Lower leg skin (tissue), 4 donors: ENCODE measurements at regions not wholly inside any gene's neighbourhood (a gene's known extent, or its start where the extent isn't known, plus 50 kb on each side); places are given as distances from the start of the nearest gene placed in this dataset.
"Not testable (repeated sequence)": the region's sequence is repeated elsewhere in the genome, so short reads cannot be mapped to it uniquely, and the experiment has no call there.

Experiments
- DNase-seq, 2 donors: peaks; one replicate each; pipeline ENCODE4 v3.0.0-alpha.2; 2019; ENCODE audit warnings: low spot score in 2 of 2
- H3K4me3 ChIP-seq: fragments of 200-600 bp; sonication (generic); 2 replicates; pipeline ENCODE4 v1.5.1; 2017; ENCODE audit warnings: mild to moderate bottlenecking, low read depth; ENCODE audit not compliant: poor library complexity, severe bottlenecking
- CTCF ChIP-seq, 3 donors: fragments of 450-650 bp; IDR thresholded peaks; one replicate each; pipeline ENCODE4 v1.5.1; 2016; ENCODE audit warnings: antibody characterized with exemption in 3 of 3, mild to moderate bottlenecking in 3 of 3, moderate library complexity in 2 of 3
- POLR2A ChIP-seq, 2 donors: fragments of 450-650 bp; IDR thresholded peaks; one replicate each; pipeline ENCODE4 v1.6.1; 2016 to 2017; ENCODE audit warnings: antibody characterized with exemption in 2 of 2, mild to moderate bottlenecking in 1 of 2, moderate library complexity in 1 of 2
- WGBS, 2 donors: methylation state at CpG; one replicate each; pipeline ENCODE4 v1.1.5; 2018; 5-methylcytosine and 5-hydroxymethylcytosine counted together
- intact Hi-C: fragments of 100-400 bp; cut with DNase I; formaldehyde crosslinking; loops from one replicate; pipeline ENCODE4 v1.15.0; 2023; ENCODE audit warnings: low total_unique reads

GRCh38 chr19:56976300-56976699 is 135.8 kb upstream of the PEG3 start:
- H3K4me3 ChIP-seq = no peak overlapping the region
- TF ChIP-seq POLR2A (IDR thresholded peaks at IDR 0.05) (no peak), CTCF (IDR thresholded peaks at IDR 0.05) (no peak)
- intact Hi-C loops = no loop called here
- DNase-seq = no peak
- WGBS, 2 donors = 78 to 79% methylated on average over 4 of the region's 4 CpGs

GRCh38 chr19:56976995-56977906 is 136.7 kb upstream of the PEG3 start:
- TF ChIP-seq CTCF (IDR thresholded peaks at IDR 0.05) (no peak), POLR2A (IDR thresholded peaks at IDR 0.05) (no peak)
- WGBS, 2 donors = 83 to 85% methylated on average over 14 of the region's 14 CpGs
- intact Hi-C loops = no loop called here
- no peak for DNase-seq
- no peak overlapping the region for H3K4me3 ChIP-seq

- TF ChIP-seq CTCF (IDR thresholded peaks at IDR 0.05) (no peak), POLR2A (IDR thresholded peaks at IDR 0.05) (no peak)
- no peak overlapping the region for H3K4me3 ChIP-seq
- DNase-seq = no peak
- WGBS, 2 donors = 41 to 49% methylated on average over 20 of the region's 20 CpGs
- intact Hi-C loops = no loop called here
Observed at GRCh38 chr19:56978023-56978565, 137.6 kb upstream of the PEG3 start.

- WGBS, 2 donors = 86 to 90% methylated on average over 6 to 7 of the region's 7 CpGs
- H3K4me3 ChIP-seq, intact Hi-C loops, DNase-seq: not testable (repeated sequence)
Observed at GRCh38 chr19:56980326-56980725, 139.5 kb upstream of the USP29 start.

GRCh38 chr19:56980906-56981305 is 138.9 kb upstream of the USP29 start:
- 63 to 77% methylated on average over 16 of the region's 16 CpGs for WGBS, 2 donors
- no peak overlapping the region for H3K4me3 ChIP-seq
- intact Hi-C loops = no loop called here
- DNase-seq = no peak
- TF ChIP-seq POLR2A (IDR thresholded peaks at IDR 0.05) (no peak), CTCF (IDR thresholded peaks at IDR 0.05) (no peak)

GRCh38 chr19:56981440-56981839 is 138.3 kb upstream of the USP29 start:
- intact Hi-C loops, DNase-seq, H3K4me3 ChIP-seq: not testable (repeated sequence)
- WGBS, 2 donors = 88 to 90% methylated on average over 10 of the region's 10 CpGs
